GM12878 (cell line): ENCODE measurements at regions not wholly inside any gene's neighbourhood (a gene's known extent, or its start where the extent isn't known, plus 50 kb on each side); places are given as distances from the start of the nearest gene placed in this dataset.

ENCODE experiments used
- ATAC-seq: fragments of 200-7000 bp; cut with Tn5 transposase; 3 replicates; pipeline ENCODE4 v1.9.1; 2020; ENCODE audit warnings: mild to moderate bottlenecking, moderate library complexity
- BruUV-seq: library from RNA; stranded (reverse); fragments of 400-500 nt; replicated peaks from 2 replicates; lab custom pipeline; 2021; lab: Mats Ljungman, UMichigan
- CTCF ChIA-PET: fragments of 300-600 bp; sonication (Branson Sonifier 250); formaldehyde crosslinking; extraction: SDS; loops from one replicate; lab custom pipeline; 2021; ENCODE audit warnings: inconsistent platforms; lab: Yijun Ruan, JAX
- POLR2A ChIA-PET: fragments of 350-600 bp; formaldehyde crosslinking; extraction: SDS; loops from one replicate; lab custom pipeline; 2021; ENCODE audit warnings: inconsistent platforms; lab: Charles Lee
- RAD21 ChIA-PET: fragments of 300-600 bp; sonication (Branson Sonifier 250); formaldehyde crosslinking; loops from one replicate; lab custom pipeline; 2023; ENCODE audit warnings: antibody characterized with exemption; ENCODE audit not compliant: unreplicated experiment; lab: Charles Lee
- SMC1A ChIA-PET: fragments of 300-600 bp; sonication (Branson Sonifier 250); formaldehyde crosslinking; loops from one replicate; lab custom pipeline; 2023; ENCODE audit not compliant: unreplicated experiment, uncharacterized antibody; lab: Charles Lee
- DNase-seq: peaks from one replicate; pipeline ENCODE4 v3.0.0-alpha.2; 2011; ENCODE audit warnings: low read depth, low spot score
- FAIRE-seq: peaks from 3 replicates; lab custom pipeline; 2011; peaks lifted over from hg19 to GRCh38; lab: Jason Lieb, UNC
- H2AFZ ChIP-seq: 2 replicates; pipeline ENCODE4 v1.6.0; 2011; ENCODE audit warnings: low read depth, low read length, control low read depth; ENCODE audit not compliant: control insufficient read depth
- H3K27ac ChIP-seq: 2 replicates; pipeline ENCODE4 v1.5.1; 2011; ENCODE audit warnings: control low read depth; ENCODE audit not compliant: control insufficient read depth, insufficient read depth
- H3K27me3 ChIP-seq, 2 experiments: replicated peaks in 1 of 2; 2 replicates each; pipeline versions ENCODE4 v1.6.0 to v1.6.1; 2011; ENCODE audit warnings: low read length in 1 of 2; ENCODE audit not compliant: control insufficient read depth in 2 of 2, insufficient read depth in 2 of 2
- H3K36me3 ChIP-seq, 2 experiments: 2 replicates each; pipeline ENCODE4 v1.5.1; 2011; ENCODE audit warnings: low read length in 1 of 2; ENCODE audit not compliant: control insufficient read depth in 2 of 2, insufficient read depth in 2 of 2
- H3K4me1 ChIP-seq: 2 replicates; pipeline ENCODE4 v1.6.1; 2011; ENCODE audit warnings: mild to moderate bottlenecking, low read length, moderate library complexity, mixed read lengths; ENCODE audit not compliant: control insufficient read depth, insufficient read depth
- H3K4me2 ChIP-seq: 2 replicates; pipeline ENCODE4 v1.6.0; 2011; ENCODE audit warnings: control low read depth; ENCODE audit not compliant: control insufficient read depth, insufficient read depth
- H3K4me3 ChIP-seq: fragments of 200-600 bp; sonication (generic); 2 replicates; pipeline ENCODE4 v1.5.1; 2016
- H3K79me2 ChIP-seq: 2 replicates; pipeline ENCODE4 v1.6.0; 2011; ENCODE audit warnings: low read length; ENCODE audit not compliant: control insufficient read depth, insufficient read depth
- H3K9ac ChIP-seq: 2 replicates; pipeline ENCODE4 v1.8.0; 2011; ENCODE audit warnings: low read length, control low read depth, mixed read lengths; ENCODE audit not compliant: control insufficient read depth, insufficient read depth
- H3K9me3 ChIP-seq: replicated peaks from 3 replicates; pipeline ENCODE4 v1.5.1; 2011; ENCODE audit warnings: mild to moderate bottlenecking, low read length; ENCODE audit not compliant: control insufficient read depth, insufficient read depth
- H4K20me1 ChIP-seq: 2 replicates; pipeline ENCODE4 v1.6.0; 2011; ENCODE audit not compliant: control insufficient read depth, insufficient read depth
- BMI1 ChIP-seq: fragments of 450-650 bp; IDR thresholded peaks from 2 replicates; pipeline ENCODE4 v1.6.1; 2016; ENCODE audit warnings: mild to moderate bottlenecking, moderate library complexity, borderline replicate concordance
- BRCA1 ChIP-seq: IDR thresholded peaks from 2 replicates; pipeline ENCODE4 v1.6.1; 2011; ENCODE audit warnings: low read depth, low read length, improper control_type of control experiment
- FOXK2 ChIP-seq: fragments of 450-650 bp; IDR thresholded peaks from 2 replicates; pipeline ENCODE4 v1.6.1; 2017; ENCODE audit warnings: mild to moderate bottlenecking, moderate library complexity
- HDGF ChIP-seq: fragments of 450-650 bp; IDR thresholded peaks from 2 replicates; pipeline ENCODE4 v1.6.1; 2016; ENCODE audit warnings: antibody characterized with exemption
- MXI1 ChIP-seq: fragments of 150-350 bp; IDR thresholded peaks from 2 replicates; pipeline ENCODE4 v1.6.1; 2011; ENCODE audit warnings: low read depth, mild to moderate bottlenecking, inconsistent platforms, low read length, improper control_type of control experiment
- MYB ChIP-seq: fragments of 150-350 bp; IDR thresholded peaks from 2 replicates; pipeline ENCODE4 v1.6.1; 2014; ENCODE audit warnings: mild to moderate bottlenecking, low read depth, low read length, borderline replicate concordance
- NR2F1 ChIP-seq: fragments of 450-650 bp; conservative IDR thresholded peaks from 2 replicates; pipeline ENCODE4 v1.6.1; 2017; ENCODE audit warnings: mild to moderate bottlenecking
- RBBP5 ChIP-seq: fragments of 200-600 bp; sonication (generic); conservative IDR thresholded peaks from 2 replicates; pipeline ENCODE4 v1.6.1; 2016
- RUNX3 ChIP-seq: IDR thresholded peaks from 2 replicates; pipeline ENCODE4 v1.6.1; 2012; ENCODE audit warnings: low read length, inconsistent platforms
- SIN3A ChIP-seq: IDR thresholded peaks from 2 replicates; pipeline ENCODE4 v1.6.1; 2012; ENCODE audit warnings: low read depth, low read length, improper control_type of control experiment
- SP1 ChIP-seq: IDR thresholded peaks from one replicate; pipeline ENCODE4 v1.6.1; 2011; ENCODE audit warnings: low read depth, low read length
- SREBF2 ChIP-seq: IDR thresholded peaks from 2 replicates; pipeline ENCODE4 v1.6.1; 2012; ENCODE audit warnings: mild to moderate bottlenecking, low read length
- TCF7 ChIP-seq: IDR thresholded peaks from 2 replicates; pipeline ENCODE4 v1.6.1; 2014; ENCODE audit warnings: antibody characterized with exemption, borderline replicate concordance
- ZNF384 ChIP-seq: IDR thresholded peaks from 2 replicates; pipeline ENCODE4 v1.6.1; 2012; ENCODE audit warnings: low read depth, mild to moderate bottlenecking, low read length, improper control_type of control experiment, borderline replicate concordance
- WGBS: methylation state at CpG from one replicate; pipeline ENCODE4 v1.1.6; 2016; ENCODE audit warnings: low lambda C conversion rate; ENCODE audit not compliant: insufficient replicate concordance, insufficient coverage; ENCODE audit errors: missing lambda C conversion rate; 5-methylcytosine and 5-hydroxymethylcytosine counted together
- in situ Hi-C: fragments of 300-500 bp; cut with MboI; formaldehyde crosslinking; loops from 9 replicates; pipeline ENCODE4 v1.14.3; 2018; ENCODE audit warnings: mixed read lengths
- intact Hi-C: fragments of 100-400 bp; cut with micrococcal nuclease; formaldehyde crosslinking; loops from one replicate; pipeline ENCODE4 v1.14.2; 2022; ENCODE audit not compliant: unreplicated experiment
- TF ChIP-seq, protein P1 (sequence below): IDR thresholded peaks from 2 replicates; pipeline ENCODE4 v1.6.1; 2011; ENCODE audit warnings: low read depth, mild to moderate bottlenecking, low read length, moderate library complexity, borderline replicate concordance; ENCODE audit errors: extremely low read depth
- TF ChIP-seq, protein P2 (sequence below): IDR thresholded peaks from 2 replicates; pipeline ENCODE4 v1.6.1; 2011; ENCODE audit warnings: mild to moderate bottlenecking, low read depth, low read length, moderate library complexity; ENCODE audit not compliant: insufficient replicate concordance
- TF ChIP-seq, protein P3 (sequence below): fragments of 450-650 bp; IDR thresholded peaks from 2 replicates; pipeline ENCODE4 v1.6.1; 2014; ENCODE audit warnings: mild to moderate bottlenecking

DNA sequence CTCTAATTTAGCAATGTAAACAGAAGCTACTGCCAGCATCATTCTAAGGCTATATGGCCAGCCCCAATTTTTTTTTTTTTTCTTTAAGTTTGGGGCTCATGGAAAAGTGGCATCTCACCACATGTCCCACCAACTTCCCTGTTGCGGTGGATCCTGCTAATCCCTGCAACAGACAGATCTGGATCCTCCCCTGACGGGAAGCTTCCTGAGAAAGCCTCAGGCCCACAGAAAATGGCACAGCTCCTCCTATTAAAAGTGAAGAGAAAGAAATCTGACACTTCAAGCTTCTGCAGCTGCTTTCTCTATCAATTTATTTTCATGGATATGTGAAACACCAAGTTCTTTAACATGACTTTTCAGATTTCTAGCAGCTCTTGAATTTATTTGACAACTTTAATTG is 433.8 kb upstream of the DCN start:
- ChIA-PET SMC1A (interaction anchor here (0.8 to 2.6 kb wide), 8 partner anchors 11 to 846 kb away, joined by 3 to 11 read pairs (median 4); no protein-coding TSS in a partner anchor), RAD21 (no interaction called here), CTCF (interaction anchor here (0.7 to 1.0 kb wide), 3 partner anchors 12 to 251 kb away, joined by 3 to 4 read pairs (median 3); no protein-coding TSS in a partner anchor), POLR2A (interaction anchor here (0.7 kb wide), 1 partner anchor 432 kb away, joined by 3 read pairs; no protein-coding TSS in a partner anchor)
- BruUV-seq: no TSS peak
- Histone ChIP-seq H3K9ac (no peak overlapping the region), H3K36me3 (no peaks in the 10 kb centered on the region), H3K4me2 (no peak overlapping the region), H3K79me2 (no peaks in the 10 kb centered on the region), H3K9me3 (no peaks in the 10 kb centered on the region), H2AFZ (no peak overlapping the region), H3K4me1 (no peaks in the 10 kb centered on the region), H4K20me1 (no peaks in the 10 kb centered on the region), H3K27ac (no peak overlapping the region), H3K27me3 (no peaks in the 10 kb centered on the region), H3K4me3 (no peak overlapping the region)
- in situ Hi-C loops: no loop called here
- TF ChIP-seq ZNF384: no peak
- TF ChIP-seq RBBP5: no peak
- no peak for TF ChIP-seq FOXK2
- TF ChIP-seq NR2F1: no peak
- TF ChIP-seq RUNX3: no peak
- no peak for TF ChIP-seq TCF7
- TF ChIP-seq SREBF2: no peak
- TF ChIP-seq, protein P1, sequence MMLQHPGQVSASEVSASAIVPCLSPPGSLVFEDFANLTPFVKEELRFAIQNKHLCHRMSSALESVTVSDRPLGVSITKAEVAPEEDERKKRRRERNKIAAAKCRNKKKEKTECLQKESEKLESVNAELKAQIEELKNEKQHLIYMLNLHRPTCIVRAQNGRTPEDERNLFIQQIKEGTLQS: no peak
- TF ChIP-seq, protein P2, sequence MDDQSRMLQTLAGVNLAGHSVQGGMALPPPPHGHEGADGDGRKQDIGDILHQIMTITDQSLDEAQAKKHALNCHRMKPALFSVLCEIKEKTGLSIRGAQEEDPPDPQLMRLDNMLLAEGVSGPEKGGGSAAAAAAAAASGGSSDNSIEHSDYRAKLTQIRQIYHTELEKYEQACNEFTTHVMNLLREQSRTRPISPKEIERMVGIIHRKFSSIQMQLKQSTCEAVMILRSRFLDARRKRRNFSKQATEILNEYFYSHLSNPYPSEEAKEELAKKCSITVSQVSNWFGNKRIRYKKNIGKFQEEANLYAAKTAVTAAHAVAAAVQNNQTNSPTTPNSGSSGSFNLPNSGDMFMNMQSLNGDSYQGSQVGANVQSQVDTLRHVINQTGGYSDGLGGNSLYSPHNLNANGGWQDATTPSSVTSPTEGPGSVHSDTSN: no peak
- no peak for TF ChIP-seq SP1
- TF ChIP-seq BRCA1: no peak
- no peak for TF ChIP-seq MXI1
- TF ChIP-seq MYB: no peak
- no peak for TF ChIP-seq SIN3A
- TF ChIP-seq, protein P3, sequence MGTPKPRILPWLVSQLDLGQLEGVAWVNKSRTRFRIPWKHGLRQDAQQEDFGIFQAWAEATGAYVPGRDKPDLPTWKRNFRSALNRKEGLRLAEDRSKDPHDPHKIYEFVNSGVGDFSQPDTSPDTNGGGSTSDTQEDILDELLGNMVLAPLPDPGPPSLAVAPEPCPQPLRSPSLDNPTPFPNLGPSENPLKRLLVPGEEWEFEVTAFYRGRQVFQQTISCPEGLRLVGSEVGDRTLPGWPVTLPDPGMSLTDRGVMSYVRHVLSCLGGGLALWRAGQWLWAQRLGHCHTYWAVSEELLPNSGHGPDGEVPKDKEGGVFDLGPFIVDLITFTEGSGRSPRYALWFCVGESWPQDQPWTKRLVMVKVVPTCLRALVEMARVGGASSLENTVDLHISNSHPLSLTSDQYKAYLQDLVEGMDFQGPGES: no peak
- TF ChIP-seq HDGF: no peak
- no peak for TF ChIP-seq BMI1
- DNase-seq (no peak), ATAC-seq (no peak), FAIRE-seq (no peak)
- WGBS: 42% methylated on average over 2 of the region's 2 CpGs
- intact Hi-C loops: no loop called here
